ENCODE measurements at regions not wholly inside any gene's neighbourhood (a gene's known extent, or its start where the extent isn't known, plus 50 kb on each side); places are given as distances from the start of the nearest gene placed in this dataset.
"Not testable (repeated sequence)": the region's sequence is repeated elsewhere in the genome, so short reads cannot be mapped to it uniquely, and the experiment has no call there.

GRCh38 chr6:99816795-99817194 is 177.2 kb downstream of the MCHR2 start:
- Mint-ChIP-seq H3K4me3 (no peak overlapping the region), H3K9me3 (no peaks in the 10 kb centered on the region), H3K4me1 (no peaks in the 10 kb centered on the region), H3K27me3 (peaks cover 12% of the 10 kb centered on the region), H3K36me3 (no peaks in the 10 kb centered on the region), H3K27ac (no peak overlapping the region)
- no peak for DNase-seq
- CTCF ChIA-PET: no interaction called here

- CTCF ChIA-PET: no interaction called here
- Mint-ChIP-seq H3K27me3 (peaks cover 10% of the 10 kb centered on the region), H3K36me3 (no peaks in the 10 kb centered on the region), H3K27ac (no peak overlapping the region), H3K4me1 (no peaks in the 10 kb centered on the region), H3K4me3 (no peak overlapping the region), H3K9me3 (no peaks in the 10 kb centered on the region)
- DNase-seq: no peak
Observed at GRCh38 chr6:99818161-99818560, 175.9 kb downstream of the MCHR2 start.

DNA sequence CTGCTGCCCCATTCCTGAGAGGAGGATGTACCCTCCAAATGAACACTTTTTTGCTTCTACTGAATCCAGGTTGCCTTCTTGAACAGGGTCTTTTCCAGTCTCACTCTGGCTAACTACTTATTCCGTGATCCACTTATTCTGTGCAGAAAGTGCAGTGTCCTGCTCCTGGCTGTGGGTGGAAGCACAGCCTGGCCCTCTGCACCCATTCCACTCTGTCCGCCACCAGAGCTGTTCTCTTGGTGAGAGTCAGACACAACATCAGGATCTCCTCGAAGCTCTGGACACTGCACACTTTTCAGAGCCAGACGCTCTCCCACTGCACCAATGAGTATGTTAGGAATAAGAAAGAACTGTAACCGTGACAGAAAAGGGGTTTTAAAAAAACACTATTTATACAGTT is 174.2 kb downstream of the MCHR2 start:
- no peaks in the 10 kb centered on the region for H3K36me3 Mint-ChIP-seq
- H3K4me3 Mint-ChIP-seq: no peak overlapping the region
- H3K9me3 Mint-ChIP-seq: no peaks in the 10 kb centered on the region
- no peak overlapping the region for H3K27ac Mint-ChIP-seq
- CTCF ChIA-PET: no interaction called here
- H3K27me3 Mint-ChIP-seq: peaks cover 9% of the 10 kb centered on the region
- H3K4me1 Mint-ChIP-seq: no peaks in the 10 kb centered on the region
- no peak for DNase-seq

DNA sequence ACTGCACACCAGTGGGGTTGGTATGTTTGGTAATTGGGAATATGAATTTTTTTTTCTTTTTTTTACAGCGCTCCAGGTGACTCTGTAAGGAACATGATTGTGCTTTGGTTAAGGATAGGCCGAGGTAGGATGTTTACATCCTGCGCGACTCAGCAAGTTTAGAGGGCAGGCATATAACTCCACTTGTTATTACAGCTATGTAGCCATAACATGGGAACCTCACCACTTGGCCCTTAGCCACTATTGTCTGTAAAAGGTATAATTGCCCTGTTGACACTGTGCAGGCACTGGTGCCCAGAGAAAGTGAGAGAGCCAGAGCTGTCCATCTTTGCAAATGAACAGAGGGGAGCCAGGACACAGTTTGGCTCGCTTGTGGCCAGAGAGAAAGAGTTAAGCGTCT is 172.9 kb downstream of the MCHR2 start:
- Mint-ChIP-seq H3K4me3 (no peak overlapping the region), H3K27me3 (peaks cover 9% of the 10 kb centered on the region), H3K27ac (no peak overlapping the region), H3K36me3 (no peaks in the 10 kb centered on the region), H3K9me3 (no peaks in the 10 kb centered on the region), H3K4me1 (no peaks in the 10 kb centered on the region)
- DNase-seq: no peak
- CTCF ChIA-PET: no interaction called here

- Mint-ChIP-seq H3K27ac (no peak overlapping the region), H3K4me3 (no peak overlapping the region), H3K36me3 (no peaks in the 10 kb centered on the region), H3K27me3 (peaks cover 9% of the 10 kb centered on the region), H3K9me3 (no peaks in the 10 kb centered on the region), H3K4me1 (no peaks in the 10 kb centered on the region)
- no peak for DNase-seq
- CTCF ChIA-PET: interaction anchor here (0.9 kb wide), 1 partner anchor 12 kb away, joined by 3 read pairs; no protein-coding TSS in a partner anchor
Observed at GRCh38 chr6:99822741-99823512, 171.1 kb downstream of the MCHR2 start.

DNA sequence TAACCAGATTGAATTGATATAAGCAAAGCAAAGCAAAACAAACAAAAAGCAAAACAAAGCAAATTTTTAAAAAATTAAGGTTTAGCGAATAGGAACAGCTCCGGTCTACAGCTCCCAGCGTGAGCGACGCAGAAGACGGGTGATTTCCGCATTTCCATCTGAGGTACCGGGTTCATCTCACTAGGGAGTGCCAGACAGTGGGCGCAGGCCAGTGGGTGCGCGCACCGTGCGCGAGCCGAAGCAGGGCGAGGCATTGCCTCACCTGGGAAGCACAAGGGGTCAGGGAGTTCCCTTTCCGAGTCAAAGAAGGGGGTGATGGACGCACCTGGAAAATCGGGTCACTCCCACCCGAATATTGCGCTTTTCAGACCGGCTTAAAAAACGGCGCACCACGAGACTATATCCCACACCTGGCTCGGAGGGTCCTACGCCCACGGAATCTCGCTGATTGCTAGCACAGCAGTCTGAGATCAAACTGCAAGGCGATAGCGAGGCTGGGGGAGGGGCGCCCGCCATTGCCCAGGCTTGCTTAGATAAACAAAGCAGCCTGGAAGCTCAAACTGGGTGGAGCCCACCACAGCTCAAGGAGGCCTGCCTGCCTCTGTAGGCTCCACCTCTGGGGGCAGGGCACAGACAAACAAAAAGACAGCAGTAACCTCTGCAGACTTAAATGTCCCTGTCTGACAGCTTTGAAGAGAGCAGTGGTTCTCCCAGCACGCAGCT is 170.3 kb downstream of the MCHR2 start:
- not testable (repeated sequence) for H3K36me3 Mint-ChIP-seq, H3K27me3 Mint-ChIP-seq, H3K4me3 Mint-ChIP-seq, H3K27ac Mint-ChIP-seq, DNase-seq, H3K9me3 Mint-ChIP-seq, H3K4me1 Mint-ChIP-seq
- CTCF ChIA-PET: interaction anchor here (0.9 kb wide), 1 partner anchor 13 kb away, joined by 3 read pairs; no protein-coding TSS in a partner anchor

DNA sequence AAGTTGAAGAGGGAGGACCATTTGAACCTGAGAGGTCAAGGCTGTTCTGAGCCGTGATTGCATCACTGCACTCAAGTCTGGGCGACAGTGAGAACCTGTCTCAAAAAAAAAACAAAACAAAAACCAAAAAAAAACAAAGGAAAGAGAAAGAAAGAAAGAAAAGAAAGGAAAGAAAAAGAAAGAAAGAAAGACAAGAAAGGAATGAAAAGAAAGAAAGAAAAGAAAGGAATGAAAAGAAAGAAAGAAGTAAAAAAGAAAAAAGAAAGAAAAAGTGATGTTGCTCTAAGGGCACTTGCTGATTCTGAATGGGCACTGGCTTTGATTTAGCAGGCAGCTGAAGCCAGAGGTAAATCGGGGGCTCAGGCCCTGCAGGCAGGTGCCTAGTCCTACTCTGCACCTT is 161.0 kb downstream of the MCHR2 start:
- CTCF ChIA-PET: no interaction called here
- Mint-ChIP-seq H3K4me1 (no peaks in the 10 kb centered on the region), H3K36me3 (no peaks in the 10 kb centered on the region), H3K4me3 (no peak overlapping the region), H3K27me3 (peaks cover 3% of the 10 kb centered on the region), H3K9me3 (no peaks in the 10 kb centered on the region), H3K27ac (no peak overlapping the region)
- DNase-seq: no peak

GRCh38 chr6:99836471-99836870 is 157.6 kb downstream of the MCHR2 start:
- peaks cover 3% of the 10 kb centered on the region for H3K27me3 Mint-ChIP-seq
- H3K4me3 Mint-ChIP-seq: no peak overlapping the region
- DNase-seq: no peak
- no peaks in the 10 kb centered on the region for H3K9me3 Mint-ChIP-seq
- no peaks in the 10 kb centered on the region for H3K36me3 Mint-ChIP-seq
- no peak overlapping the region for H3K27ac Mint-ChIP-seq
- no peaks in the 10 kb centered on the region for H3K4me1 Mint-ChIP-seq
- CTCF ChIA-PET: no interaction called here

DNA sequence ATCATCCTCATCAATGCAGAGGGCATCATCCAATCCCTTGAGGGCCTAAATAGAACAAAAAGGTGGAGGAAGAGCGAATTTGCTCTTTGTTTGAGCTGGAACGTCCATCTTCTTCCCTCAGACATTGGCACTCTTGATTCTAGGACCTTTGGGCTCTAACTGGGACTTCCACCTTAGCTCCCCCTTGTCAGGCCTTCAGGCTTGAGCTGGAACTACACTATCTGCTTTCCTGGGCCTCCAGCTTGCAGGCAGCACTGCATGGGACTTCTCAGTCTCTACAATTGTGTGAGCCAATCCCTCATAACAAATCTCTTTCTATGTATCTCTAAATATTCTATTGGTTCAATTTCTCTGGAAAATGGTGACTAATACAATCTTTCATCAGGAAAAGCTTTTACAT is 155.4 kb downstream of the MCHR2 start:
- no peaks in the 10 kb centered on the region for H3K4me1 Mint-ChIP-seq
- CTCF ChIA-PET: no interaction called here

GRCh38 chr6:99841297-99841696 is 152.7 kb downstream of the MCHR2 start:
- H3K27me3 Mint-ChIP-seq: no peaks in the 10 kb centered on the region
- no peaks in the 10 kb centered on the region for H3K4me1 Mint-ChIP-seq
- H3K4me3 Mint-ChIP-seq: no peak overlapping the region
- CTCF ChIA-PET: interaction anchor here (1.1 kb wide), 1 partner anchor 27 kb away, joined by 3 read pairs; no protein-coding TSS in a partner anchor
- H3K27ac Mint-ChIP-seq: no peak overlapping the region
- DNase-seq: no peak
- H3K36me3 Mint-ChIP-seq: no peaks in the 10 kb centered on the region
- H3K9me3 Mint-ChIP-seq: no peaks in the 10 kb centered on the region

More for the DNA sequence above, 155.4 kb downstream of the MCHR2 start:
- no peak overlapping the region for H3K27ac Mint-ChIP-seq
- no peaks in the 10 kb centered on the region for H3K36me3 Mint-ChIP-seq
- no peaks in the 10 kb centered on the region for H3K9me3 Mint-ChIP-seq
- H3K4me3 Mint-ChIP-seq: no peak overlapping the region
- DNase-seq: no peak
- H3K27me3 Mint-ChIP-seq: no peaks in the 10 kb centered on the region

GRCh38 chr6:99846006-99846405 is 148.0 kb downstream of the MCHR2 start:
- H3K27ac Mint-ChIP-seq: no peak overlapping the region
- CTCF ChIA-PET: no interaction called here
- H3K27me3 Mint-ChIP-seq: no peaks in the 10 kb centered on the region
- no peak overlapping the region for H3K4me3 Mint-ChIP-seq
- no peaks in the 10 kb centered on the region for H3K36me3 Mint-ChIP-seq
- no peaks in the 10 kb centered on the region for H3K4me1 Mint-ChIP-seq
- DNase-seq: no peak
- no peaks in the 10 kb centered on the region for H3K9me3 Mint-ChIP-seq

DNA sequence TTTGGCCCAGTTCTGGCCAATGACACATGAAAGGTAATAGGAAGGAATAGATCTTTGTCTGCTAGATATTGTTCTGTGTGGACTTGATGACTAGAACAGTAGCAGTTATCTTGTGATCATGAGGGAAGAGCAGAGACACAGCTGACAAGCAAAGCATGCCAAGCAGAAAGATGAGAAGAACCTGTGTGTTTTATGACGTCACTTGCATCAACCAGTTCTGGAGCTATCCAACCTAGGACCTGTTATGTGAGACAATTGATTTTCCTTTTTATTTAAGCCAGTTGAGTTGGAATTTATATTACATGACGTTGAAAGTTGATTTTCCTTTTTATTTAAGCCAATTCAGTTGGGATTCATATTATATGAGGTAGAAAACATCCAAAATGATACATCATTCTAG is 143.2 kb downstream of the MCHR2 start:
- DNase-seq: no peak
- Mint-ChIP-seq H3K4me3 (no peak overlapping the region), H3K36me3 (no peaks in the 10 kb centered on the region), H3K9me3 (no peaks in the 10 kb centered on the region), H3K27ac (no peak overlapping the region), H3K27me3 (peaks cover 11% of the 10 kb centered on the region), H3K4me1 (no peaks in the 10 kb centered on the region)
- CTCF ChIA-PET: no interaction called here

GRCh38 chr6:99852031-99852430 is 142.0 kb downstream of the MCHR2 start:
- Mint-ChIP-seq H3K27me3 (peaks cover 11% of the 10 kb centered on the region), H3K9me3 (no peaks in the 10 kb centered on the region), H3K4me3 (no peak overlapping the region), H3K27ac (no peak overlapping the region), H3K36me3 (no peaks in the 10 kb centered on the region), H3K4me1 (no peaks in the 10 kb centered on the region)
- no peak for DNase-seq
- CTCF ChIA-PET: interaction anchor here (0.6 kb wide), 1 partner anchor 16 kb away, joined by 3 read pairs; no protein-coding TSS in a partner anchor

GRCh38 chr6:99867026-99867425 is 127.0 kb downstream of the MCHR2 start:
- H3K36me3 Mint-ChIP-seq: no peaks in the 10 kb centered on the region
- no peaks in the 10 kb centered on the region for H3K4me1 Mint-ChIP-seq
- no peak overlapping the region for H3K27ac Mint-ChIP-seq
- DNase-seq: no peak
- H3K4me3 Mint-ChIP-seq: no peak overlapping the region
- H3K27me3 Mint-ChIP-seq: peaks cover 11% of the 10 kb centered on the region
- H3K9me3 Mint-ChIP-seq: no peaks in the 10 kb centered on the region
- CTCF ChIA-PET: interaction anchor here (1.6 to 2.6 kb wide), 3 partner anchors 11 to 134 kb away, joined by 3 to 26 read pairs (median 15); no protein-coding TSS in a partner anchor

Data from activated naive CD4-positive, alpha-beta T cell treated with anti-CD3 and anti-CD28 coated beads, Interleukin-2, amount 10 ng/mL, durations not matched to agents 7 days and 5 days (primary cell).